Rectal smooth muscle tissue (tissue), 1 donor: ENCODE measurements at regions not wholly inside any gene's neighbourhood (a gene's known extent, or its start where the extent isn't known, plus 50 kb on each side); places are given as distances from the start of the nearest gene placed in this dataset.

Source experiments
- H3K27ac ChIP-seq: one replicate; pipeline ENCODE4 v1.7.0; 2013; ENCODE audit warnings: low read depth, low read length, inconsistent platforms
- H3K27me3 ChIP-seq: one replicate; pipeline ENCODE4 v1.7.0; 2013; ENCODE audit warnings: low read length; ENCODE audit not compliant: control insufficient read depth, insufficient read depth
- H3K36me3 ChIP-seq: one replicate; pipeline ENCODE4 v1.7.0; 2013; ENCODE audit warnings: low read length; ENCODE audit not compliant: control insufficient read depth, insufficient read depth
- H3K4me1 ChIP-seq: one replicate; pipeline ENCODE4 v1.7.0; 2013; ENCODE audit warnings: low read length; ENCODE audit not compliant: control insufficient read depth, insufficient read depth
- H3K4me3 ChIP-seq: one replicate; pipeline ENCODE4 v1.7.0; 2013; ENCODE audit warnings: low read length
- H3K9ac ChIP-seq: one replicate; pipeline ENCODE4 v1.7.0; 2013; ENCODE audit warnings: low read length

GRCh38 chr15:62976301-62976881, 66.2 kb upstream of the TPM1 start:
- Histone ChIP-seq H3K9ac (no peak overlapping the region), H3K27ac (no peak overlapping the region), H3K36me3 (no peaks in the 10 kb centered on the region), H3K4me3 (no peak overlapping the region), H3K4me1 (no peaks in the 10 kb centered on the region), H3K27me3 (no peaks in the 10 kb centered on the region)

DNA sequence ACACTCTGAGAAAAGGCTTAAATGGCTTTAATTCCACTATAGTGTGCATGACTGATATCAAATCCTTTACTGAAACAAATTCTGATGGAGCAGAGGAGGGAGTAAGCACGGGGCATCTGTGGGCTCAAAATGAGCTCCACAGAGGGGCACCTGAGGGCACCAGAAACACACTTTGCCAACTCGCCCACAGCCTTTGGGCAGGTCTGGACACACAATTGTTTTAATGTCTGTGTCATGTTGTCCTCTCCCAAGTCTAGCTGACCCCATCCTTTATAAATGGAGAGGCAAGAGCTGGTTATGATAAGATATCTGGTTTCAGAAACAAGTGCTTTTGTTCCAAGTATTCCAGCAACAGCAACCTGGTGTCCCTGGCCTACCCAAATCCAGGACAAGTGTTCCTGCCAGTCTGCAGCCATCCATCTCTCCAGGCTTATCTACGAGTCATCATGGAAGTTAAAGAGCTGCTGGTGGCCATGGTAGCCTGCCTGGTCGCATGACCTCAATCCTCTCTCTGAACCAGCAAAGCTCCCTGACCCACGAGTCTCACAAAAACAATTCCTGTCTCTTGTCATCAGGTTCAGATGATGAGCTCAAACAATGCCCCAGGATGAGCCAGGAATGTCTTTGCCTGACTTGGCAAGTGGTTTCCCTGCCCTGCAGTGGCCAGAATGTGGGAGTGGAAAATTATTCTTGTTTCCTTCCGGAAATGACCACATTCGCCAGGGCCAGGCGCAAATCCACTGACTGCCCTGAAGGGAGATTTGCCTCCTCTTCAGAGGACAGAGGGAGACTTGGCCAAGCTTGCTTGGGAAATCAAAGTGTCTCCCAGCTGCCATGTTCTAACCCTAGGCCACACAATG, 64.4 kb upstream of the TPM1 start:
- Histone ChIP-seq H3K27me3 (no peaks in the 10 kb centered on the region), H3K36me3 (no peaks in the 10 kb centered on the region), H3K9ac (no peak overlapping the region), H3K4me1 (no peaks in the 10 kb centered on the region), H3K27ac (no peak overlapping the region), H3K4me3 (no peak overlapping the region)

- H3K27me3 ChIP-seq, result no peaks in the 10 kb centered on the region
- H3K4me1 ChIP-seq, result no peaks in the 10 kb centered on the region
- H3K4me3 ChIP-seq, result no peak overlapping the region
- no peaks in the 10 kb centered on the region for H3K36me3 ChIP-seq
- H3K27ac ChIP-seq, result no peak overlapping the region
- no peak overlapping the region for H3K9ac ChIP-seq
Measured at GRCh38 chr15:62979252-62979651, 63.3 kb upstream of the TPM1 start.

DNA sequence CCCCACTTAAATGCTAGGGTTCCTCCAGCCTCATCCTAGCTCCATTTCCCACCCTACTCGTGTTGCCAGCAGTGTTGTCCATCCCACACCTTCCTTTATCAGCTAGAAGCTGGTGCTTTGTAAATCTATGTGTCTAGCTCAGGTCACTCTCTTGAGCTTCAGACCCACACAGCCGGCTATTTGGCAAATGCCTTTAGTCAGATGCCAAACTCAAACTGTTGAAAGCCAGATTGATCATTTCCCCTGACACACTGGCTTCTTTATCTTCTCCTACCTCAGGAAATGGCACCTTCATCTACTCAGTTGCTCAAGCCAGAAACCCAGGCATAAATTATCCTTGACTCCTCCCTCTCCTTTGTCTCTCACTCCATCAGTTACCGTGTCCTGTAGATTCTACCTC, 61.5 kb upstream of the TPM1 start:
- Histone ChIP-seq H3K36me3 (no peaks in the 10 kb centered on the region), H3K9ac (no peak overlapping the region), H3K27ac (no peak overlapping the region), H3K4me1 (no peaks in the 10 kb centered on the region), H3K27me3 (no peaks in the 10 kb centered on the region), H3K4me3 (no peak overlapping the region)

- Histone ChIP-seq H3K27ac (no peak overlapping the region), H3K4me3 (no peak overlapping the region), H3K27me3 (no peaks in the 10 kb centered on the region), H3K9ac (no peak overlapping the region), H3K36me3 (no peaks in the 10 kb centered on the region), H3K4me1 (no peaks in the 10 kb centered on the region)
Measured at GRCh38 chr15:62983956-62984355, 58.6 kb upstream of the TPM1 start.

DNA sequence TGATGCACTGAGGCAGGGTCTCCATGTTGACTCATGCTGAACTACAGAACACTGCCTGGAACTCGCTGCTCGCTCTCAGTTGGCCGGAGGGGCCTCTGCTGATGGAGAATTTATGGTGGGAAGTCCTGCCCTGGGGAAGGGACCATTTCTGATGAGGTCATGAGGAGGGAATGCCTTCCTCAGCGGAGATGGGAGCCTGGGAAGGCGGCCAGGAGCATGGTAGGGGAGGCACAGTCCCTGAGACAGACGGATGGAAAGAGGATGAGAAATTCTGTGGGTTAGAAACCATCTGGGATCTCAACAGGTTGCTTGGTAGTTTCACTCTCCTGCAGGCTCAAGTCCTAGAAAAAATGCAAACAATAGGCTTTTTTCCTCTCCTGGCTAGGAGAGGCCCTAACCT, 56.8 kb upstream of the TPM1 start:
- Histone ChIP-seq H3K4me1 (peaks cover 5% of the 10 kb centered on the region), H3K36me3 (no peaks in the 10 kb centered on the region), H3K27me3 (no peaks in the 10 kb centered on the region), H3K4me3 (no peak overlapping the region), H3K9ac (no peak overlapping the region), H3K27ac (no peak overlapping the region)

GRCh38 chr15:62986948-62987347, 55.6 kb upstream of the TPM1 start:
- Histone ChIP-seq H3K4me3 (no peak overlapping the region), H3K9ac (no peak overlapping the region), H3K4me1 (peaks cover 5% of the 10 kb centered on the region), H3K27ac (no peak overlapping the region), H3K36me3 (no peaks in the 10 kb centered on the region), H3K27me3 (no peaks in the 10 kb centered on the region)

GRCh38 chr15:62988701-62989100, 53.8 kb upstream of the TPM1 start:
- no peak overlapping the region for H3K27ac ChIP-seq
- H3K4me3 ChIP-seq, result no peak overlapping the region
- H3K36me3 ChIP-seq, result no peaks in the 10 kb centered on the region
- peaks cover 5% of the 10 kb centered on the region for H3K4me1 ChIP-seq
- no peak overlapping the region for H3K9ac ChIP-seq
- no peaks in the 10 kb centered on the region for H3K27me3 ChIP-seq

DNA sequence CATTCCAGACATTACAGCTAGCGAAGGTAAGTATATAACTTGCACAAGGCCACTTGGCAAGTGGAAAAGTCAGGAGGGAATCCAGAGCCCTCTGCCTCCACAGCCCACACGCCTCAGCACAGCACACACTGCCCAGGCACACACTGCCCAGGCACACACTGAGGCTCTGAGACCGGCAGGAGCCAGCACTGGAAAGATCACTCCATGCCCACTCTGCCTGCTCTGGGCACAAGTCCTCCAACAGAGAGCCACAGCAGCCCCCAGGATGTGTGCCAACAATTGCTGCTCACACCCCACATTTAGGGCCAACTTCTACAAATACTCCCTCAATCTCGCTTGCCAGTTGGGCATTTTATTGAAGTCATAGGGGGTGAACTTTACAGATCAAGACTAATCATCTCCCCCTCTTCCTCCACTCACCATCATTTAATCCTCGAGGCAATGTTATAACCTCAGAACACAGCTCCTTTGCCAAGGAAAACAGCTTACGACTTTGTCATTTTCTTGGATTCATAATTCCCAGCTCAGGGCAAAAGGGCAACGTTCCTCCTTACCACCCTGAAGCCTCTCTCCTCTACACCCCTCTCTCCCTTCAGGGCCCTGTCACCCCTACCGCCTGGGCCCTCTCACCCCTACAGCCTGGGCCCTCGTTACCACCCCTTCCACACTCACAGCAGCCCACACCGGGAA, 53.0 kb upstream of the TPM1 start:
- H3K36me3 ChIP-seq, result no peaks in the 10 kb centered on the region
- no peaks in the 10 kb centered on the region for H3K27me3 ChIP-seq
- peaks cover 5% of the 10 kb centered on the region for H3K4me1 ChIP-seq
- no peak overlapping the region for H3K9ac ChIP-seq
- no peak overlapping the region for H3K4me3 ChIP-seq
- H3K27ac ChIP-seq, result peak overlapping the region; percentile 57

GRCh38 chr15:62991698-62992097, 50.8 kb upstream of the TPM1 start:
- Histone ChIP-seq H3K4me1 (peaks cover 5% of the 10 kb centered on the region), H3K27ac (no peak overlapping the region), H3K4me3 (no peak overlapping the region), H3K36me3 (no peaks in the 10 kb centered on the region), H3K27me3 (no peaks in the 10 kb centered on the region), H3K9ac (no peak overlapping the region)

- H3K9ac ChIP-seq, result no peak overlapping the region
- H3K27me3 ChIP-seq, result no peaks in the 10 kb centered on the region
- no peaks in the 10 kb centered on the region for H3K36me3 ChIP-seq
- peaks cover 5% of the 10 kb centered on the region for H3K4me1 ChIP-seq
- no peak overlapping the region for H3K4me3 ChIP-seq
- H3K27ac ChIP-seq, result no peak overlapping the region
Measured at GRCh38 chr15:62992302-62992701, 50.2 kb upstream of the TPM1 start.
